Spleen (tissue), 11 donors: ENCODE measurements at regions not wholly inside any gene's neighbourhood (a gene's known extent, or its start where the extent isn't known, plus 50 kb on each side); places are given as distances from the start of the nearest gene placed in this dataset.
"Not testable (repeated sequence)": the region's sequence is repeated elsewhere in the genome, so short reads cannot be mapped to it uniquely, and the experiment has no call there.

ENCODE experiments used
- DNase-seq: peaks from one replicate; pipeline ENCODE4 v3.0.0-alpha.2; 2020
- H3K27ac ChIP-seq, 8 donors: fragments of 200-600 bp; sonication (generic) in 7 of 8; 1 replicate in 4 of 8; 2 replicates in 4 of 8; pipeline versions ENCODE4 v1.5.0 to v1.8.0; 2016 to 2021; ENCODE audit warnings: inconsistent platforms in 4 of 8, mild to moderate bottlenecking in 4 of 8, moderate library complexity in 1 of 8
- H3K27me3 ChIP-seq, 7 donors: fragments of 200-600 bp; sonication (generic) in 6 of 7; replicated peaks in 1 of 7; 1 replicate in 4 of 7; 2 replicates in 3 of 7; pipeline versions ENCODE4 v1.5.0 to v1.8.0; 2016 to 2021; ENCODE audit warnings: inconsistent platforms in 3 of 7, mild to moderate bottlenecking in 1 of 7
- H3K36me3 ChIP-seq, 6 donors: fragments of 200-600 bp; sonication (generic) in 5 of 6; 1 replicate in 4 of 6; 2 replicates in 2 of 6; pipeline versions ENCODE4 v1.5.0 to v1.8.0; 2016 to 2021; ENCODE audit warnings: inconsistent platforms in 2 of 6
- H3K4me1 ChIP-seq, 6 donors: fragments of 200-600 bp; sonication (generic) in 5 of 6; 1 replicate in 3 of 6; 2 replicates in 3 of 6; pipeline versions ENCODE4 v1.5.0 to v1.8.0; 2016 to 2021; ENCODE audit warnings: inconsistent platforms in 3 of 6
- H3K4me3 ChIP-seq, 8 donors: fragments of 200-600 bp; sonication (generic) in 7 of 8; 1 replicate in 4 of 8; 2 replicates in 4 of 8; pipeline versions ENCODE4 v1.5.0 to v1.8.0; 2016 to 2021; ENCODE audit warnings: inconsistent platforms in 4 of 8, mild to moderate bottlenecking in 4 of 8, moderate library complexity in 2 of 8
- H3K9me3 ChIP-seq, 8 donors: fragments of 200-600 bp; sonication (generic) in 7 of 8; 1 replicate in 4 of 8; 2 replicates in 4 of 8; pipeline versions ENCODE4 v1.5.0 to v1.8.0; 2016 to 2021; ENCODE audit warnings: inconsistent platforms in 4 of 8
- CTCF ChIP-seq, 11 experiments: fragments of 200-600 bp in 7 of 11; fragments of 450-650 bp in 4 of 11; sonication (generic) in 4 of 11; IDR thresholded peaks in 8 of 11; conservative IDR thresholded peaks in 3 of 11; 1 replicate in 7 of 11; 2 replicates in 4 of 11; pipeline versions ENCODE4 v1.4.0 to v1.8.0; 2016 to 2021; ENCODE audit warnings: antibody characterized with exemption in 11 of 11, inconsistent platforms in 4 of 11, mild to moderate bottlenecking in 1 of 11
- POLR2A ChIP-seq, 3 donors: fragments of 450-650 bp; IDR thresholded peaks; one replicate each; pipeline ENCODE4 v1.5.1; 2017; ENCODE audit warnings: antibody characterized with exemption in 3 of 3, mild to moderate bottlenecking in 1 of 3
- POLR2AphosphoS5 ChIP-seq, 3 donors: sonication (generic); formaldehyde crosslinking; IDR thresholded peaks; one replicate each; pipeline ENCODE4 v1.5.1; 2017; ENCODE audit warnings: antibody characterized with exemption in 3 of 3
- WGBS, 5 donors: extraction: QIAGEN DNeasy Blood & Tissue Kit in 3 of 5; methylation state at CpG; one replicate each; pipeline versions ENCODE4 v1.1.5 to v1.1.7; 2013 to 2018; 5-methylcytosine and 5-hydroxymethylcytosine counted together
- intact Hi-C: fragments of 100-400 bp; cut with DNase I; formaldehyde crosslinking; loops from one replicate; pipeline ENCODE4 v1.15.0; 2023; ENCODE audit warnings: low total_unique reads
- donor health status: healthy with polysubstance abuse.
- donor health status: DM: no; HTN: no; CAD: no; lungs with moderate emphysema.
- donor health status: DM: no; HTN: no; CAD: no.
- donor health status: Bipolar disorder and iron deficiency.
- donor health status: healthy.
- donor health status: DM: no; HTN: no; CAD: no.
- donor health status: DM: yes; HTN: yes; CAD: no.

- H3K36me3 ChIP-seq: no peaks in the 10 kb centered on the region
- no peaks in the 10 kb centered on the region for H3K9me3 ChIP-seq
- no peak overlapping the region for H3K4me3 ChIP-seq
- no peak for TF ChIP-seq CTCF (IDR thresholded peaks at IDR 0.05 in 8 of 11, conservative IDR thresholded peaks at IDR 0.05 in 3 of 11)
- TF ChIP-seq POLR2AphosphoS5 (IDR thresholded peaks at IDR 0.05): no peak
- TF ChIP-seq POLR2A (IDR thresholded peaks at IDR 0.05): no peak
- no peaks in the 10 kb centered on the region for H3K4me1 ChIP-seq
- peaks cover 0 to 28% (median 0%) of the 10 kb centered on the region in 7 donors for H3K27me3 ChIP-seq
- DNase-seq: no peak
- no peak overlapping the region for H3K27ac ChIP-seq
- whole genome bisulfite sequencing, 5 donors: 83 to 94% (median 92%) methylated on average over 7 of the region's 7 CpGs
- intact Hi-C loops: no loop called here
These were observed 92.1 kb upstream of the LRRN2 start for GRCh38 chr1:204777591-204777990.

DNA sequence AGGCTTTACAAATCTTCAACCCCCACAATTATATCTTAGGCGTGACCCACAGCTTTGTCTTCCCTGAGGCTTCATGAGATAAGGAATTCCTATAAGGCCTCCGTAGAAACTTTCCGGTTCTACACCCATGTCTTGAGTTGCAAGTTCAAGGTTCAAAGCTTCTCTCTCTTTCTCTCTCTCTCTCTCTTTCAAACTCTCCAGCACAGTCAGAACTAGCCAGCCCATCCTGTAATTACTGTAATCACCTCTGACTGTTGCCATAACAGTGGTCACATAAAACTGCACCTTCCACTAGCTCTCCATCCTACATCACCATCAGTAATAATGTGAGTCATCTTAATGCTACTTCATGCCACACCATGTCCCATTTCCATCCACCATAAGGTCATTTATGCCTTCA, 90.0 kb upstream of the NFASC start:
- DNase-seq: no peak
- H3K4me3 ChIP-seq: no peak overlapping the region
- intact Hi-C loops: no loop called here
- WGBS, 5 donors: 81 to 96% (median 85%) methylated on average over 3 of the region's 3 CpGs
- H3K27me3 ChIP-seq: peaks cover 0 to 11% (median 0%) of the 10 kb centered on the region in 7 donors
- no peaks in the 10 kb centered on the region for H3K4me1 ChIP-seq
- no peak for TF ChIP-seq POLR2A (IDR thresholded peaks at IDR 0.05)
- TF ChIP-seq CTCF (IDR thresholded peaks at IDR 0.05 in 8 of 11, conservative IDR thresholded peaks at IDR 0.05 in 3 of 11): no peak
- no peak for TF ChIP-seq POLR2AphosphoS5 (IDR thresholded peaks at IDR 0.05)
- H3K36me3 ChIP-seq: no peaks in the 10 kb centered on the region
- no peaks in the 10 kb centered on the region for H3K9me3 ChIP-seq
- H3K27ac ChIP-seq: no peak overlapping the region

GRCh38 chr1:204782118-204782700, 88.5 kb upstream of the NFASC start:
- Histone ChIP-seq H3K4me1 (no peaks in the 10 kb centered on the region), H3K4me3 (no peak overlapping the region), H3K36me3 (no peaks in the 10 kb centered on the region), H3K27ac (no peak overlapping the region), H3K27me3 (peaks cover 0 to 16% (median 0%) of the 10 kb centered on the region in 7 donors), H3K9me3 (peaks cover 0 to 4% (median 0%) of the 10 kb centered on the region in 8 donors)
- intact Hi-C loops: no loop called here
- WGBS, 5 donors: 77 to 93% (median 88%) methylated on average over 4 of the region's 4 CpGs
- TF ChIP-seq POLR2AphosphoS5 (IDR thresholded peaks at IDR 0.05) (no peak), CTCF (IDR thresholded peaks at IDR 0.05 in 8 of 11, conservative IDR thresholded peaks at IDR 0.05 in 3 of 11) (no peak), POLR2A (IDR thresholded peaks at IDR 0.05) (no peak)
- DNase-seq: no peak

DNA sequence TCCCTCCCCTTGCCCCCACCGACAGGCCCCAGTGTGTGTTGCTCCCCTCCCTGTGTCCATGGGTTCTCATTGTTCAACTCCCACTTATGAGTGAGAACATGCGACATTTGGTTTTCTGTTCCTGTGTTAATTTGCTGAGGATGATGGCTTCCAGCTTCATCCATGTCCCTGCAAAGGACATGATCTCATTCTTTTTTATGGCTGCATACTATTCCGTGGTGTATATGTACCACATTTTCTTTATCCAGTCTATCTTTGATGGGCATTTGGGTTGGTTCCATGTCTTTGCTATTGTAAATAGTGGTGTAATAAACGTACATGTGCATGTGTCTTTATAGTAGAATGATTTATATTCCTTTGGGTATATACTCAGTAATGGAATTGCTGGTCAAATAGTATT, 85.6 kb upstream of the NFASC start:
- H3K27me3 ChIP-seq, H3K4me1 ChIP-seq, intact Hi-C loops, H3K4me3 ChIP-seq, H3K27ac ChIP-seq, H3K36me3 ChIP-seq, H3K9me3 ChIP-seq, DNase-seq: not testable (repeated sequence)
- 79 to 96% (median 91%) methylated on average over 4 of the region's 4 CpGs for WGBS, 5 donors

- no peaks in the 10 kb centered on the region for H3K36me3 ChIP-seq
- TF ChIP-seq POLR2AphosphoS5 (IDR thresholded peaks at IDR 0.05) (no peak), POLR2A (IDR thresholded peaks at IDR 0.05) (no peak), CTCF (IDR thresholded peaks at IDR 0.05 in 8 of 11, conservative IDR thresholded peaks at IDR 0.05 in 3 of 11) (no peak)
- intact Hi-C loops: no loop called here
These were observed 82.2 kb upstream of the NFASC start for GRCh38 chr1:204788470-204788869.

More at GRCh38 chr1:204788470-204788869, 82.2 kb upstream of the NFASC start:
- DNase-seq: no peak
- H3K27me3 ChIP-seq: peaks cover 0 to 25% (median 0%) of the 10 kb centered on the region in 7 donors
- H3K4me3 ChIP-seq: no peak overlapping the region
- H3K27ac ChIP-seq: no peak overlapping the region
- H3K4me1 ChIP-seq: peaks cover 0 to 3% (median 0%) of the 10 kb centered on the region in 6 donors
- peaks cover 0 to 6% (median 0%) of the 10 kb centered on the region in 8 donors for H3K9me3 ChIP-seq
